ENCODE measurements at regions not wholly inside any gene's neighbourhood (a gene's known extent, or its start where the extent isn't known, plus 50 kb on each side); places are given as distances from the start of the nearest gene placed in this dataset.

DNA sequence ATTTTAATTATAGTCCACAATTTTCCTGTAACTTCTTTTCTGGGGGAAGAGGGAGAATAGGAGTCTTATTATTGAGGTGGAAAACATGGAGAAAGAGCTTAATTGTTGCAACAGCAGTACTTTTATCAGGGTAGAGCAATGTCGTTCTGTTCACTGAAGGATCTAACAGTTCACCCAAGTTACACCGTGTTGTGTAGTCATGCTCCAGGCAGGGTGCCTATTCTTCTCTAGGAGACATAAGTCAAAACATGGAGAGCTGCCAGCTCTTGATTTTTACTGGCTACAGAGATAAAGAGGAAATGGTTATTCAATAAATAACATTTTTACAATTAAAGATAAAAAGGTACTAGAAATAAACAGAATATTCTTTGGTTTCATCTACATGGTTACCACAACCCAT is 594.3 kb upstream of the NETO1 start:
- no peaks in the 10 kb centered on the region for H3K79me2 ChIP-seq (ENCODE audit: low read length)
- no peaks in the 10 kb centered on the region for H3K36me3 ChIP-seq (replicated peaks; ENCODE audit: low read depth, low read length)
- H4K20me1 ChIP-seq (ENCODE audit: insufficient read depth, low read length): no peaks in the 10 kb centered on the region
- peaks cover 13% of the 10 kb centered on the region for H3K4me1 ChIP-seq (ENCODE audit: low read length)
- no peaks in the 10 kb centered on the region for H3K27me3 ChIP-seq (ENCODE audit: low read depth, low read length)
- no peak overlapping the region for H2AFZ ChIP-seq (ENCODE audit: low read depth, low read length)
- H3K4me3 ChIP-seq (ENCODE audit: low read length): no peak overlapping the region
- H3K9me3 ChIP-seq (ENCODE audit: insufficient read depth, low read length): no peaks in the 10 kb centered on the region
- H3K27ac ChIP-seq (ENCODE audit: low read length): no peak overlapping the region
- no peak for TF ChIP-seq EZH2phosphoT487 (IDR thresholded peaks at IDR 0.05; ENCODE audit: low read depth)
- TF ChIP-seq, protein P1, sequence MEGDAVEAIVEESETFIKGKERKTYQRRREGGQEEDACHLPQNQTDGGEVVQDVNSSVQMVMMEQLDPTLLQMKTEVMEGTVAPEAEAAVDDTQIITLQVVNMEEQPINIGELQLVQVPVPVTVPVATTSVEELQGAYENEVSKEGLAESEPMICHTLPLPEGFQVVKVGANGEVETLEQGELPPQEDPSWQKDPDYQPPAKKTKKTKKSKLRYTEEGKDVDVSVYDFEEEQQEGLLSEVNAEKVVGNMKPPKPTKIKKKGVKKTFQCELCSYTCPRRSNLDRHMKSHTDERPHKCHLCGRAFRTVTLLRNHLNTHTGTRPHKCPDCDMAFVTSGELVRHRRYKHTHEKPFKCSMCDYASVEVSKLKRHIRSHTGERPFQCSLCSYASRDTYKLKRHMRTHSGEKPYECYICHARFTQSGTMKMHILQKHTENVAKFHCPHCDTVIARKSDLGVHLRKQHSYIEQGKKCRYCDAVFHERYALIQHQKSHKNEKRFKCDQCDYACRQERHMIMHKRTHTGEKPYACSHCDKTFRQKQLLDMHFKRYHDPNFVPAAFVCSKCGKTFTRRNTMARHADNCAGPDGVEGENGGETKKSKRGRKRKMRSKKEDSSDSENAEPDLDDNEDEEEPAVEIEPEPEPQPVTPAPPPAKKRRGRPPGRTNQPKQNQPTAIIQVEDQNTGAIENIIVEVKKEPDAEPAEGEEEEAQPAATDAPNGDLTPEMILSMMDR (IDR thresholded peaks at IDR 0.05; ENCODE audit: low read depth, low read length): no peak
- H3K9ac ChIP-seq (ENCODE audit: low read length): no peak overlapping the region
- no peak overlapping the region for H3K4me2 ChIP-seq (ENCODE audit: low read length)

DNA sequence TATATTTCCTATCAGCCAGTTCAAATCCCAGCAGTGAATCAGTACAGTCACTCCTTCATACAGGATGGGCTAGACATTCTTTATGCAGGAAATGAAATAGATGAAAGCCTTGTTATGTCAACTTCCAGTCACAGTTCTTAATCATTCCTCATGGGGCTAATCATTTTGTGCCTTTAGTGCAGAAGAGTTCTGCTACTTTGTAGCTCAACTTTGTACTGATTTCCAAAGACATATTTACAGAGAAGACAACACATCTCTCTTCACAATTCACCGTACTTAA is 593.9 kb upstream of the NETO1 start:
- H3K36me3 ChIP-seq (replicated peaks; ENCODE audit: low read depth, low read length): no peaks in the 10 kb centered on the region
- H2AFZ ChIP-seq (ENCODE audit: low read depth, low read length): no peak overlapping the region
- H3K4me3 ChIP-seq (ENCODE audit: low read length): no peak overlapping the region
- H3K27me3 ChIP-seq (ENCODE audit: low read depth, low read length): no peaks in the 10 kb centered on the region
- peaks cover 13% of the 10 kb centered on the region for H3K4me1 ChIP-seq (ENCODE audit: low read length)
- H3K9ac ChIP-seq (ENCODE audit: low read length): no peak overlapping the region
- no peaks in the 10 kb centered on the region for H3K9me3 ChIP-seq (ENCODE audit: insufficient read depth, low read length)
- no peaks in the 10 kb centered on the region for H4K20me1 ChIP-seq (ENCODE audit: insufficient read depth, low read length)
- H3K4me2 ChIP-seq (ENCODE audit: low read length): no peak overlapping the region
- TF ChIP-seq, protein P1 (IDR thresholded peaks at IDR 0.05; ENCODE audit: low read depth, low read length): no peak
- TF ChIP-seq EZH2phosphoT487 (IDR thresholded peaks at IDR 0.05; ENCODE audit: low read depth): no peak
- H3K27ac ChIP-seq (ENCODE audit: low read length): no peak overlapping the region
- no peaks in the 10 kb centered on the region for H3K79me2 ChIP-seq (ENCODE audit: low read length)

DNA sequence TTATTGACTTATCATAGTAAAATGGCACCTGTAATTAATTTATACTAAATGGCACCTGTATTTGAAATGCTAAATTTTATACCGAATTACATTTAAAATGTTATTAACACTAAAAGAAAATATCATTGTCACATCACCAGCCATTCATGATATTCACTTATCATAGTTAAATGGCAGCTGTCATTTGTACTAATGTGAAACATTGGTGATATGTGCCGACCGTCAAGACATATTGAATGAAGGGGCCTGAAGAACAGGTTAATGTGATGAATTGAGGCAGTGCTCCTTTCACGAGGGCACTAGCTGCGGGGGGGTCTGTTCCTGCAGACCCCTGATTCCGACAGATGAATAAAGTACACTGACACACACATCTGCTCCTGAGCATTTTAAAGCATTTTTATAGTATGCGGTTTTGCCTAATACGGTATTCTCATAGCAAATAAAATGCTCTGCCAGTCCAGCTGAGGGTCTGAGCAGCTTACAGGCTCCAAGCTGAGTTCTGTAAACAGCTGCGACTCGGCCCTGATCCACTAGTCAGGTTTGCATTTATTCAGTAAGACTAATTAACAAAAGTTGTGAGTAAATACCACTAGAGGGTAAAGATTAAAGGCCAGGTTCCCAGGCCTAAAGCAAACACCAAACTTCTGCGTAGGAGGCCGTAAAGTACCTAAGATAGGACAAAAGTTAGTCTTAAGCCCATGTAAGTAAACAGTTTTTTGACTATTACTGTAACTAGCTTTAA is 593.4 kb upstream of the NETO1 start:
- Histone ChIP-seq H4K20me1 (ENCODE audit: insufficient read depth, low read length) (no peaks in the 10 kb centered on the region), H3K4me1 (ENCODE audit: low read length) (peaks cover 13% of the 10 kb centered on the region), H3K9ac (ENCODE audit: low read length) (no peak overlapping the region), H3K79me2 (ENCODE audit: low read length) (no peaks in the 10 kb centered on the region), H3K4me3 (ENCODE audit: low read length) (no peak overlapping the region), H3K9me3 (ENCODE audit: insufficient read depth, low read length) (no peaks in the 10 kb centered on the region), H3K27ac (ENCODE audit: low read length) (no peak overlapping the region), H2AFZ (ENCODE audit: low read depth, low read length) (no peak overlapping the region), H3K4me2 (ENCODE audit: low read length) (no peak overlapping the region), H3K27me3 (ENCODE audit: low read depth, low read length) (no peaks in the 10 kb centered on the region), H3K36me3 (replicated peaks; ENCODE audit: low read depth, low read length) (no peaks in the 10 kb centered on the region)
- TF ChIP-seq, protein P1 (IDR thresholded peaks at IDR 0.05; ENCODE audit: low read depth, low read length): no peak
- TF ChIP-seq EZH2phosphoT487 (IDR thresholded peaks at IDR 0.05; ENCODE audit: low read depth): no peak

DNA sequence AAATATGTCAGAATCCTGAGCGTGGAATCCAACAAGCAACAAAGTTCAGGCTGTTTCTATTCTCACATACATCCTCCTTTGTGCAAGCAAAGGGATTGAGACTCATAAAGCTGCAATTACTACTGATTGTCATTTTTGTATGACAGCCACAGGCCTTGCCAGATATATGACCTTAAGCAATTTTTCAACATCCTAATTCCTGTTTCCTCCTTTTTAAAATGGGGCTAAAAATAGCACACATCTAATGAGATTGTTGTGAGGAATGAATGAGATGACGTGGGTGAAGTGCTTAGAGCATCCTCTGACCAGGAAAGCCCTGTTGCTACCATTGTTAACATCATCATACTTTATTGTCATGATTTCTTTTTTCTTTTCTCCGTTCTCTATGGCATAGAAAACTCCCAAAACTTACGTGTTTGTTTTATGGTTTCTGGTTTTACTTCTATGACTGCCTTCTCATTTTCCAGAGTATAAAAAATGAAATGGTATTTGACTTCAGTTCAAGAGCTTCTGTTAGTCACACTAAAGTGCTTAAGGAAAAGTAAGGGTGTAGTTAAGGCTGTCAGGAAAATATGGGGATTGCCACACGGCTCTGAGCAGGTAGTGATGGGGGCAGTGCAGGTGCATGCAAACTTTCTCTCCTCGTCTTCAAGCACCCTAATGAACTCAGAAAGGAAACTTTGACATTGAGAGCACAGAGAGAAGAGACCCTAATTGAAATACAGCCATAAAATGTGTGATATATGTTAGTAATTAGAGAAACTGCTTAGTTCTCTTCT is 590.6 kb upstream of the NETO1 start:
- Histone ChIP-seq H3K9ac (ENCODE audit: low read length) (no peak overlapping the region), H3K27ac (ENCODE audit: low read length) (no peak overlapping the region), H3K79me2 (ENCODE audit: low read length) (no peaks in the 10 kb centered on the region), H3K36me3 (replicated peaks; ENCODE audit: low read depth, low read length) (no peaks in the 10 kb centered on the region), H3K27me3 (ENCODE audit: low read depth, low read length) (no peaks in the 10 kb centered on the region), H3K9me3 (ENCODE audit: insufficient read depth, low read length) (no peaks in the 10 kb centered on the region), H4K20me1 (ENCODE audit: insufficient read depth, low read length) (no peaks in the 10 kb centered on the region), H3K4me3 (ENCODE audit: low read length) (no peak overlapping the region), H3K4me2 (ENCODE audit: low read length) (no peak overlapping the region), H2AFZ (ENCODE audit: low read depth, low read length) (no peak overlapping the region), H3K4me1 (ENCODE audit: low read length) (peaks cover 13% of the 10 kb centered on the region)
- TF ChIP-seq, protein P1 (IDR thresholded peaks at IDR 0.05; ENCODE audit: low read depth, low read length): no peak

Measured in OCI-LY3 (cell line).